DND-41 (cell line): ENCODE measurements at regions not wholly inside any gene's neighbourhood (a gene's known extent, or its start where the extent isn't known, plus 50 kb on each side); places are given as distances from the start of the nearest gene placed in this dataset.

Source experiments
- EZH2 ChIP-seq: IDR thresholded peaks from 3 replicates; pipeline ENCODE4 v1.6.1; 2012; ENCODE audit warnings: borderline replicate concordance, low read depth, mild to moderate bottlenecking, moderate library complexity, low read length, inconsistent platforms; ENCODE audit not compliant: severe bottlenecking
- TF ChIP-seq, protein P1 (sequence below): IDR thresholded peaks from 2 replicates; pipeline ENCODE4 v1.5.1; 2012; ENCODE audit warnings: borderline replicate concordance, low read length, moderate library complexity, mild to moderate bottlenecking; ENCODE audit not compliant: poor library complexity, severe bottlenecking; ENCODE audit errors: extremely low read depth

DNA sequence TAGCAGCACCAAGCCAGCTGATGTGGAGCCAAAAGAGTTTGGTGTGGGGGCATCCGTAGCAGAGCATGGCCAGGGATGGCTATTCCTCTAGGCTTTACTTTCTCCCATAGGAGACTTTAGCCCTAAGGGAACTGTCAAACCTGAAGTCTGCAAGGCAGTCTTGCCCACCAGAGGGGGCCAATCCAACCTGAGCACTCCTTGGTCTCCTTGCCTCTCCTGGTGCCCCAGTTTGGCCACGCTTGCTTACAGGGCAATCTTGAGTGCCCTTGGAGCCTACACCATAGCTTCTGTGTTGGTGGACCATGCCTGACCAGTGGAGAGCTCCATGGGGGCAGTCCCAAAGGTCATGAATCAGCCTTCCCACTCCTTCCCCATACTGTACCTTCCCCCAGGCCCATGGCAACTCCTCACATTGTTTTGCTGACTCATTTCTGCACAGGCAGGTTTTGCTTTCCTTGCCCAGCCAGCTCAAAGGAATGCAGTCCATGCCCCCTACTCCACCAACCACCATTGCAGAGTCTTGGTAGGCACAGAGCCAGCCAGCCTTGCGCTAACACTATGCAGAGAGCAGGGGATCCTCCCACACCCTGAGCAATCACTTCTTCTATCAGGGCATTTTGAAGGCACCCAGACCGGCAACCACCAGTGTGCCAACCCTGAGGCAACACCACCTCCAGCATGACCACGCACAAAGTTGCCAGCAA, 1421.2 kb upstream of the RAG2 start:
- TF ChIP-seq EZH2 = no peak
- TF ChIP-seq, protein P1, sequence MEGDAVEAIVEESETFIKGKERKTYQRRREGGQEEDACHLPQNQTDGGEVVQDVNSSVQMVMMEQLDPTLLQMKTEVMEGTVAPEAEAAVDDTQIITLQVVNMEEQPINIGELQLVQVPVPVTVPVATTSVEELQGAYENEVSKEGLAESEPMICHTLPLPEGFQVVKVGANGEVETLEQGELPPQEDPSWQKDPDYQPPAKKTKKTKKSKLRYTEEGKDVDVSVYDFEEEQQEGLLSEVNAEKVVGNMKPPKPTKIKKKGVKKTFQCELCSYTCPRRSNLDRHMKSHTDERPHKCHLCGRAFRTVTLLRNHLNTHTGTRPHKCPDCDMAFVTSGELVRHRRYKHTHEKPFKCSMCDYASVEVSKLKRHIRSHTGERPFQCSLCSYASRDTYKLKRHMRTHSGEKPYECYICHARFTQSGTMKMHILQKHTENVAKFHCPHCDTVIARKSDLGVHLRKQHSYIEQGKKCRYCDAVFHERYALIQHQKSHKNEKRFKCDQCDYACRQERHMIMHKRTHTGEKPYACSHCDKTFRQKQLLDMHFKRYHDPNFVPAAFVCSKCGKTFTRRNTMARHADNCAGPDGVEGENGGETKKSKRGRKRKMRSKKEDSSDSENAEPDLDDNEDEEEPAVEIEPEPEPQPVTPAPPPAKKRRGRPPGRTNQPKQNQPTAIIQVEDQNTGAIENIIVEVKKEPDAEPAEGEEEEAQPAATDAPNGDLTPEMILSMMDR = peak; percentile 4
